Fibroblast of lung (primary cell): ENCODE measurements at regions not wholly inside any gene's neighbourhood (a gene's known extent, or its start where the extent isn't known, plus 50 kb on each side); places are given as distances from the start of the nearest gene placed in this dataset.

Source experiments
- CTCF ChIP-seq, 2 donors: IDR thresholded peaks in 1 of 2; conservative IDR thresholded peaks in 1 of 2; 1 replicate in 1 of 2; 2 replicates in 1 of 2; pipeline ENCODE4 v1.5.1; 2011 to 2012; ENCODE audit warnings: low read length in 2 of 2, control low read depth in 1 of 2, inconsistent platforms in 1 of 2, low read depth in 1 of 2, mild to moderate bottlenecking in 1 of 2
- EZH2 ChIP-seq: IDR thresholded peaks from 2 replicates; pipeline ENCODE4 v1.5.1; 2012; ENCODE audit warnings: low read length, control low read depth, mild to moderate bottlenecking; ENCODE audit errors: missing control alignments

GRCh38 chr5:113723021-113723420 lies 209.5 kb downstream of the YTHDC2 start:
- TF ChIP-seq CTCF (conservative IDR thresholded peaks at IDR 0.05 in 1 of 2, IDR thresholded peaks at IDR 0.05 in 1 of 2; ENCODE audit: low read depth in 1 of 2, low read length in 2 of 2), result no peak
- TF ChIP-seq EZH2, result no peak
